ENCODE measurements at regions not wholly inside any gene's neighbourhood (a gene's known extent, or its start where the extent isn't known, plus 50 kb on each side); places are given as distances from the start of the nearest gene placed in this dataset.
"Not testable (repeated sequence)": the region's sequence is repeated elsewhere in the genome, so short reads cannot be mapped to it uniquely, and the experiment has no call there.

DNA sequence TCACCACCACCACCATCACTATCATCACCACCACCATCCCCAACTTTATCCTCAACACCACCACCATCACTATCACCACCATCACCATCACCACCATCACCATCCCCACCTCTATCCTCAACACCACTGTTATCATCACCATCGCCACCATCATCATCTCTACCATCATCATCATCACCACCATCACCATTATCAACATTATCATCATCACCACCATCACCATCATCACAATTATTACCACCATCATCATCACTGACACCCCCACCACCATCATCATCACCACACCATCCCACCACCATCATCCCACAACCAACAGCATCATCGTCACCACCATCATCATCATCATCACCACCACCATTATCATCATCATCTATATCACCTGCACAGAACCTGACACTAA, 188.4 kb upstream of the PWP1 start:
- no peak for DNase-seq (ENCODE audit: low read depth in 3 of 3)

DNA sequence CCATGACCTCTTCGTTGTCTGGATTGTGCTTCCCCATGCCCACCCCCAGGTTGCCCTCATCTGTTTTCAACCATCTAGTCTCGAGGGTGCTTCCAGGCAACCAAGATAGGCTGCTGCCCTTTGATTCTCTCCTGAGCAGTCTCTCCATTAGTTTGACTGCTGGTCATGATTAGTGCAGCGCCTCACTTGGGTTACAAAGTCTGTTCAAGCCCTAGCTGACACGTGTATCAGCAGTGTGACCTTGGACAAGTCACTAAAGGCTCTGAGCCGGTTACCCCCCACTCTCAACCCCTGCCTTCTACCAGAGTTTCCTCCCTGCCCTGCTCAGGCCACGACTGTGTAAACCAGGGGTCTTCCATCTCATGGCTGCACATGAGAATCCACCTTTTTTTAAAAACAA, 185.3 kb upstream of the PWP1 start:
- no peak for DNase-seq (ENCODE audit: low read depth in 3 of 3)

DNA sequence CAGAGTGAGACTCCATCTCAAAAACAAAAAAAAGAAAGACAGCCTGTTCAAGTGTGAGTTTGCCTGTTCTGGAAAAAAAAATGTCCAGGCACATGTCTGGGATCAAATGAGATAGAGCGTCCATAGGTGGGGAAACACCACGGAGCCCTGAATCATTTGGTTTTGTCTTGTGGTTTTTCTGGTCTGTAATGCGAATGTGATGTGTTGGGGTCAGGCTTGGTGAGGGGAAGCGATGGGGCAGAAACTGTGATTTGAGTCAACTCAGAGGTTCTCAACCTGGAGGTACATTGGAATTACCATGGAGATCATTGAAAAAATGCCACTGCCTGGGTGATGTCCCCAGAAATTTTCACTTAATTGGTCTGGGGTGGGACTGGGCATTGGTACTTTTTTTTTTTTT, 183.9 kb upstream of the PWP1 start:
- no peak for DNase-seq (ENCODE audit: low read depth in 3 of 3)

DNA sequence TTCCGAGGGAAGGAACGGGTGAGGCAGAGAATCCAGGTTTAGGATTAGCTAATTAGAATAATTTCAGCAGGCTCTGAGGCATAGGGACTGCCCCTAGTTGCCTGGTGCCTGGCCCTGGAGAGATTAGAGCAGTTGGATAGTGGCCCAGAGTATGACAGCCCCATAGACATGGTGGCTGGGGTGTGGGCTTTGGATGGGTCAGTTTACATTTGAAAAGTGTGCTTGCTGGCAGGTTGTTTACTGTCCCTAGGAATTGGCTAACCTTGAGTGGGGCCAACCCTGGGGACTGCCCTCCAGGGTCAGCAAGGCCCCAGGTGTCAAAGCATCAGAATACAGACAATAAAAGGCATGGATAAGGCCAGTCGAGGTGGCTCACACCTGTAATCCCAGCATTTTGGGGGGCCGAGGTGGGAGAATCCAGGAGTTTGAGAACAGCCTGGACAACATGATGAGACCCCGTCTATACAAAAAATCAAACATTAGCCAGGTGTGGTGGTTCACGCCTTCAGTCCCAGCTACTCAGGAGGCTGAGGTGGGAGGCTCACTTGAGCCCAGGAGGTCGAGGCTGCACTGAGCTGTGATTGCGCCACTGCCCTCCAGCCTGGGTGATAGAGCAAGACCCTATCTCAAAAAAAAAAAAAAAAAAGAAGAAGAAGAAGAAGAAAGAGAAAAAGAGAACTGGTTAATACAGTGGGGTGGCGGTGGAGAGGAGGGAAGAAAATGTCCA, 182.3 kb upstream of the PWP1 start:
- DNase-seq (ENCODE audit: low read depth in 3 of 3): no peak

DNA sequence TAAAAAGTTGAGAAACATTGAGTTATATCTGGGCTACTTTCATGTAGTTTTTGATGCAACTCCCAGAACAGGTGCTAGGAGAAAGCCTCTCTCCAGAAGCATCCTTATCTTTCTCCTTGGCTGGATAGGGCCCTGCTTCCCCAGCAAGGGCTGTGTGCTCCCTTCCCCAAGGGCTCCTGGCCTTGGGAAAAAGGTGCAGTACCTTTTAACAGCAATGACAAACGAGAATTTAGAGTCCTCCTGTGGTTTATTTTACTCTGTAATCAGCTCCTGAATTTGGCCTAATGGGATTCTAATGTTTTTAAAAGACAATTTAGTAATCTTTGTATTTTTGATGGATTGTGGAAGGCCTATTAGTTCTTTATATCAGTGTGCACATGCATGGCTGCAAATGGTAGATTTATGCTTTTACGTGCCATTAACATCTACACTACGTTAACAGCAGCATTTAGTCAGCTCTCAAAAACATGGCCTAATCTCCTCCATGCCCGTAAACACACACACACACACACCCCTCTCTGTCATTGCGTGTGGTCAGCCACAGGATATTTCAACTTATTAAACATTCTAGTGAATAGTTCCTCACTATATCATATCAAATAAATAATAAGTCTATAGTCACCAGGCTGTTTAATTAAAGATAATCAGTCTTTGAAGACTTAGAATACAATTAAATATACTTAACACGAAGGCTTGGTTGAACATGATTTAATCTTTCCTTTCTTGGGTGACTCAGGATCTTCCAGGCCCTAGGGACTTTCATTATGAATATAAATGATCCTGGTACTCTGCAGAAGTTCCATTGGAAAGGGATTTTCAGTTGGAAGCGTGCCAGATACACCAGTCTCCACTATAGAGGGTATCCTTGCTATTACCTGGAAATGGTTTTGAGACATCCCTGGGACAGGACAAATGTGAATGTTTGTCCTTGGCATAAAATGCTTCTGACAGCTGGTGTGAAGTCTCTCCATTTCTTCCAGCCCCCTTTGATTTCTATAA, 181.4 kb upstream of the PWP1 start:
- DNase-seq (ENCODE audit: low read depth in 3 of 3): no peak

DNA sequence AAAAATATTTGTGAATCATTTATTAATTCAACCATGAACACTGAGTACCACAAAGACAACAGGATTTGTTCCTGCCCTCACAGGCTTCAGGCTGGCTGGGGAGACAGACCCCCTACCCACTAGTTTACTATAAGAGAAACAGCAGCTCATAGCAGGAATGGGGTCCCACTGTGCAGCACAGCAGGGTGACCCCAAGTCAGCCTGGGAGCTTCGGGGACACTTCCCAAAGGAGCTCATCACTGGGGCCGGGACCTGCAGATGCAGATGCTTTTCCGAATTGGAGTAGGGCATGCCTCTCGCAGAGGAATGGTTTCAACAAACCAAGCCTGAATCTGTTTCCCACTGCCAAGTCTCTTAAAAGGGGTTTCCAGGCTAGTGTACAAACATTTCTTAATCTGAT, 176.2 kb upstream of the PWP1 start:
- no peak for DNase-seq (ENCODE audit: low read depth in 3 of 3)

DNA sequence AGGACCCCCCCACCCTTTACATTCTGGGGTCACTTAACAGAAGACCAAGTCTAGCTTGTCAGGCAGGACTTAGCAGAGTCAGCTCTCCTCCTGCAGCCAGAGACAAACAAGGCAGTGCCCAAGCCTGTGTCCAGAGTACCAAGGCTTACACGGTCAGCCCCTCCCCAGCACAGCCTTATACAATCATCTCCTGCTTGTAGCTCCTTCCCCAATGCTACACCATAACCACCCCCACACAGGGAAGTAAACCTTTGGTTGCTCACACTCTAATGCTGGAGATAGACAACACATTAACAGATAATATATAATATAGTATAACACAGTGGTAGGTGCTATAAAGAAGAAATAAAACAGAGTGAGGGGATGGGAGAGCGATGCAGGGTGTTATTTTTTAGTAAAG, 175.4 kb upstream of the PWP1 start:
- no peak for DNase-seq (ENCODE audit: low read depth in 3 of 3)

DNA sequence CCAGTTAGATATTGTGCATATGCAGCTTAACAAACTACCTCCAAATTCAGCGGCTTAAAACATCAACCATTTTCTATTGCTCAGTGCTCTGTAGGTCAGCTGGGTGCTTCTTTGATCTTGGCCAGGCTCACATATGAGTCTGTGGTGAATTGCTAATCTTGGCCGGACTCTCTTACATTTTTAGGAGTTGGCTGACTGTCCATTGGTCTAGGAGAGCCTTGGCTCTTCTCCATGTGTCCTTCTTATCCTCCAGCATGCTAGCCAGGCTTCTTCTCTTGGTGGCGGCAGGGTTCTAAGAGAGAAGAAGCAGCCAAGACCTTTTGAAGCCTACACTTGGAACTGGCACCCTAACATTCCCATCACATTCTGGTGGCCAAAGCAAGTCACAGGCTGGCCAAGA, 174.3 kb upstream of the PWP1 start:
- no peak for DNase-seq (ENCODE audit: low read depth in 3 of 3)

DNA sequence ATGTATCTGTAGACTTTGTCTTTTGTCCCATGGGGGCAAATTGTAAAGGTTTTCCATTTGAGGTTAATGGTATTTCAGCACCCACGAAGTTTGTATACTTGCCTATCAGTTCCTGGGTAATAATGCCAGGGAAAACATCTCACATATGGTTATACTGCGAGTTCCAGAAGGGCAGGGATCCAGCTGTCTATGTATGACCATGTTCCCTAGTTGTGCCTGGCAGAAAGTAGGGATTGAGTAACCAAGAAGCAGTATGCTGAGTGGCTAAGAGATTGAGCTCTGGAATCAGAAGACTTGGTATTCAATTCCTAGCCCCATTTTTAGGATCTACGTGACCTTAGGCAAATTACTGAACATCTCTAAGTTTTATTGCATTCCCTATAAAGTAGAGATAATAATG, 173.2 kb upstream of the PWP1 start:
- DNase-seq (ENCODE audit: low read depth in 3 of 3): no peak

DNA sequence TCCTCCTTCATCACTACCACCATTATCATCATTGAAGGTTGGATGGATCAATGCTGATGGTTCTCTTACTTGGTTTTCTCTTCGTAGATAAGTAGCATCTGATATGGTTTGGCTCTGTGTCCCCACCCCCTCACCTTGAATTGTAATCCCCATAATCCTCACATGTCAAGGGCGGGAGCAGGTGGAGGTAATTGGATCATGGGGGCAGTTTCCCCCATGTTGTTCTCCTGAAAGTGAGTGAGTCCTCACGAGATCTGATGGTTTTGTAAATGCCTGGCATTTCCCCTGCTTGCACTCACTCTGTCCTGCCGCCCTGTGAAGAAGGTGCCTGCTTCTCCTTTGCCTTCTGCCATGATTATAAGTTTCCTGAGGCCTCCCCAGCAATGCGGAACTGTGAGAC, 172.4 kb upstream of the PWP1 start:
- no peak for DNase-seq (ENCODE audit: low read depth in 3 of 3)

DNA sequence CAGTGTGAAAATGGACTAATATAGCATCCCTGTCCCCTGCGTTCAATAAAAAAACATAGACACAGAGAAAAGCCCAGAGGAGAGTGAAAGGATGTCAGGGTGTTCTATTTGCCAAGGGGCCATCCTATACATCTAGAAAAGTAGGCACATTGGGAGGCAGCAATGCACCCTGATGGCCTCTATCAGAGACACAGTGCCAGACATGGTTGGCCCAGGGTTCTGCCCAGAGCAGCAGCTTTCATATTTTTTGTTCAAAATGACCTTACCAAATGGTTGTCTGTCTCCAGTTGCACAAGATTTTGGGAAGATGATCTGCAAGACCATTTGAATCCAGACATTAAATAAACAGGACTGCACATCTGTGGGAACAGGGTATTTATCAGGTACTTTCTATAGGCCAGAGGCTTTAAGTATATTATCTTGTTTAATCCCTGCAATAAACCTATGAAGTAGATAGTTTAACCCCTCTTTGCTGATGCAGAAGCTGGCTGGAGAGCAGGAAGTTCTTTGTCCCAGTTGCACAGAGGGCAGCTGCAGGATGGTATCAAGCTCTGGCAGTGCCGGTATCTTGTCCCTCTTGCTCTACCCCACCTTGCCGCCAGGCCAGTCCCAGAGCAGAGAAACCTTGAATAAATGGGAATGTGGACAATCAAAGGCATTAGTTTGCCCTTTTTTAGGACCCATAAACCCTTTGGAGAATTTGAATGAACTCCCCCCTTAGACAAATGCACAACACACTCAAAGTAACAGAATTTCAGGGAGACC, 171.8 kb upstream of the PWP1 start:
- DNase-seq (ENCODE audit: low read depth in 3 of 3): no peak

DNA sequence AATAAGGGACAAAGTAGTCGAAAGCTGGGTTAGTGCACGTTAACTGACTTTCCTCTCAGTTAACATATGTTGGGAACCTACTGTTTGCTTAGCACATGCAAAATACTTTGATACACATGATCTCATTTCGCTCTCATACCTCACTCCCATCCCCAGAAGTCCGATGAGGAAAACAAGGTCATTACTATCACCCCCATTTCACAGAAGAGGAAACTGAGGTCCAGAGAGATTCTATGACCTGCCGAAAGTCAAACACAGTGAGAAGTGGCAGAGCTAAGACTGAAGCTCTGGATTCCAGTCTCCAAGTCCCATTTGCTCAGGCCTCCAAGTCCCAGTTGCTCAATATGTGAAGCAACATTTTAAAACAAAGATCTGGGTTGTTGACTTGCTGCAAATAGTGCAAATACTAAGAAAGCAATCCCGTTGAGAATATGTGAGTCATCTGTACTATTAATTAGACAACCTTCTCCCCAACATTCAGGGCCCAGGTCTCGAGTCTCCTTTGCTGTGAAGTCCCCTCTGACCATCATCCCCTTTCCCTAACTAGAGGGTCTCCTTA, 170.6 kb upstream of the PWP1 start:
- no peak for DNase-seq (ENCODE audit: low read depth in 3 of 3)

DNA sequence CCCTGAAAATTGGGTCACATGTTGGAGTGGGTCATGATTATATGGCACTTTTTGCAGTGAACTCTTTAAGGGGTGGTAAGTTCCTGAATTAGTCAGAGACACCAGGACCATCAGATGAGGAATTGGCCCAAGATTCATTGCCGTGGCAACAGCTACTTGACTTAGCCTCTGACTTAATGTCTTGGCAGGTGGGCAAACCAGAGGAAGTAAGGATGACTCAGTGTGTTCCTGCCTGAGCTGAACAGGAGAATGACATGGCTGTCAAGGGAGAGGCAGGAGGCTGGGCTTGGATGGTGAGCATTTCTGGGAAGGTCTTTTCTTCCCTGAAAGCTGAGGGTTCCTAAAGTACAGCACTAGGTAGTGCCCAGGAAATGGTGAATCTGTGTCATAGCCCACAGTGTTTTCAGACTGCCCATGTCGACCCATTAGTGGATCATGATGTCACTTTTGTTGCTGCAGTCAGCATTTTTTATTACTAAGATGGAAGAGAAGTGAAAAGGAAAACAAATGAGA, 170.1 kb upstream of the PWP1 start:
- peak; percentile 6 to 19 (median 10) for DNase-seq (ENCODE audit: low read depth in 3 of 3)

DNA sequence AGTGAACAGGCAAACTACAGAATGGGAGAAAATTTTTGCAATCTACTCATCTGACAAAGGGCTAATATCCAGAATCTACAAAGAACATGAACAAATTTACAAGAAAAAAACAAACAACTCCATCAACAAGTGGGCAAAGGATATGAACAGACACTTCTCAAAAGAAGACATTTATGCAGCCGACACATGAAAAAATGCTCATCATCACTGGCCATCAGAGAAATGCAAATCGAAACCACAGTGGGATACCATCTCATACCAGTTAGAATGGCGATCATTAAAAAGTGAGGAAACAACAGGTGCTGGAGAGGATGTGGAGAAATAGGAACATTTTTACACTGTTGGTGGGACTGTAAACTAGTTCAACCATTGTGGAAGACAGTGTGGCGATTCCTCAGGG, 167.8 kb upstream of the PWP1 start:
- DNase-seq (ENCODE audit: low read depth in 3 of 3): not testable (repeated sequence)

DNA sequence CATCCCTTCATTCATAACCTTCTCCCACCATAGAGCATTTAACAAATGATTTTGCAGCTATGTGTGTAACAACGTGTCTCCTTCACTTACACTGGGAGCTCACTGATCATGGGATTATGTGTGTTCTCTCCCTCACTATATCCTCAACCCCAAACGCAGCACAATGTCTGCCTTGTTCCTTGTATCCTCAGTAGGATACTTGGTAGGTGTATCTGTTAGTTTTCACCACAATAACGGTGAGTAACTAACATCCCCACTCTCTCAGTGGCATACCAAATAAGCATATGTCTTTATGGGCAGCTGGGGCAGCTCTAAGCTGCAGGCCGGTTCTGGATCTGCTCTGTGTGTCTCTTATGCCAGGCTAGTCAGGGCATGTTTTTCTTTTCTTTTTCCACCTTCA, 166.7 kb upstream of the PWP1 start:
- no peak for DNase-seq (ENCODE audit: low read depth in 3 of 3)

DNA sequence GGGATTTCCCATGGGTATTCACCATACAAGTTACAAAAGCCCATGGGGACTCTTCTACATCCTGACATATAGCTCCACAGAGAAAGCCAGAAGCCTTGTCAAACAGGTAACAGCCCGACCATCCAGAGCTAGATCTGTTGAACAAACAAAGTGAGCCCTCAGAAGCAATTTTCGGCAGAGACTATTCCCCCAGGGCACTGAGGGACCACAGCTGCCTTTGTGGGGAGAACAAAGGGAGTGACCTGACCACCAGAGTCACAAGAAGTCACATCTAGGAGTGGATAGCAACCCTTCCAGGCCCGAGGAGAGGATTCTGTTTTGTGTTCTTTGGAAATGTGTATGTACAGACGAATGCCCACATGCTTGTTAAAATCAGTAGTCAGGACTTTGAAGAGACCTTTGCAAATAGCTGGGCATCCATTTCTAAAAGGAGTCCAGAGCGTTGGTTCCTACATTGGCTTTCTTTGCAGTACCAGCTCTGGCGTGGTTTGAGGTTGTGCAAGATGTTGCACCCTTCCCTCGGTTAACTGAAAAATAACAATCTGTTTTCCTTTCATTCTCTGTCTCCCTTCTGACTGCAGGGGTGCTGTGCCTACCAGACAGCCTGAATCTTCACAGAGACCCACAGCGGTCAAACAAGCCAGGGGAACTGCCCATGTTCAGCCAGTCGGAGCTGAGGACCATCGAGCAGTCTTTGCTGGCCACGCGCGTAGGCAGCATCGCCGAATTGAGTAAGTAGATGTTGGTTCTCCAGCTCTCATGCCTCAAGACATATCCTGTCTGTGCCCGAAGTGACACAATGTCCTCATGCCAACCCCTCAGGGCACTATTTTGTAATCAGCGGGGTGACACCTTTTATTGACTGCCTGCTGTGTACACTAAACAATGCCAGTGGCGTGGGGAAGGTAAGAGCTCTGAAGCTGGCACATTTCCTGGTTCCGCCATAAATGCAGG, 165.4 kb upstream of the PWP1 start:
- DNase-seq (ENCODE audit: low read depth in 3 of 3): no peak

DNA sequence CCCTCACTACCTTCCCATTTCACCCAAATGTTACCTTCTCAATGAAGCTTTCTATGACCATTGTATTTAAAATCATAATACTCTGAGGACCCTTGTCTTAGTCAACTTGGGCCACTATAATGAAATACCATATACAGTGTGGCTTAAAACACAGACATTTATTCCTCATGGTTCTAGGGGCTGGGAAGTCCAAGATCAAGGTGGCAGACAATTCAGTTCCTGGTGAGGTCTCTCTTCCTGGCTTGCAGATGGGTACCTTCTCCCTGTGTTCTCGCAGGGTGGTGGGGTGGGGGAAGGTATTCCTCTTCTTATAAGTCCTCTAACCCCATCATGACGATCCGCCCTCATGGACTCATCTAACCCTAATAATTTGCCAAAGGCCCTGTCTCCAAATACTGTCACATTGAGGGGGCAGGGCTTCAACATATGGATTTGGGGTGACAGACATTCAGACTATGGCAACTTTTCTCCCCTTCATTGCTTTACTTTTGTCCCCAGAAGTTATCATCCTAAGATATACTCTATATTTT, 163.7 kb upstream of the PWP1 start:
- no peak for DNase-seq (ENCODE audit: low read depth in 3 of 3)

DNA sequence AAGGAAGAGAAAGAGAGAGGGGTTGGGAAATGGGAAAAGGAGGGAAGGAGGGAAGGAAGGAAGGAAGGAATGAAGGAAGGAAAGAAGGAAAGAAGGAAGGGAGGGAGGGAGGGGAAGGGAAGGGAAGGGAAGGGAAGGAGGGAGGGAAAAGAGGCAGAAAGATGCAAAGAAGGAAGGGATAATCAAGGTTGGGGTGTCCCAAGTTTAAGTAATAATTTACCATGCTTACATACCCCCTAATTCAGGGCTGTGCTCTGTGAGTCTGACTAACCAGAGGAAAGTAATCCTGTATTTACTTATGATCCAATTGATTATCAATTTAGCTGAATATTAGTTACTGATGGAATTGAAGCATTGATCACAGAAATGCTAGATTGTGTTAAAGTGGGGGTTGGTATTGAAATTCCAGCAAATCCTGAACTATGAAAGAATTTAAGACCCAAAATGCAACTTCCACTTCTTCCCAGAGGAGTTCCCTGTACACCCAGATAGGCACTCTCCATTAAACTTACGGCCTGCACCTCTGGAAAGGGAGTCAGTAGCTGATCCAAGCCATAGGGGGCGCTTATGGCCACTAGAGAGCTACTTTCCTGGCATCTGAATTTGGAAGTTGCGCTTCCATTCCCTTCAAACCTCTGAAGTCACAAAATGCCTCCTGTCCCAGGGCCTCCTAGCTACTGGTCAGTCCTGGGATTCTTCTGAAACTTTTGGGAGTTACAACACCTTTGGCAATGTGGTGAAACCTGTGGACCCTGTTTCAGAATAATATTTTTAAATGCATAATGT, 162.7 kb upstream of the PWP1 start:
- DNase-seq (ENCODE audit: low read depth in 3 of 3): no peak

DNA sequence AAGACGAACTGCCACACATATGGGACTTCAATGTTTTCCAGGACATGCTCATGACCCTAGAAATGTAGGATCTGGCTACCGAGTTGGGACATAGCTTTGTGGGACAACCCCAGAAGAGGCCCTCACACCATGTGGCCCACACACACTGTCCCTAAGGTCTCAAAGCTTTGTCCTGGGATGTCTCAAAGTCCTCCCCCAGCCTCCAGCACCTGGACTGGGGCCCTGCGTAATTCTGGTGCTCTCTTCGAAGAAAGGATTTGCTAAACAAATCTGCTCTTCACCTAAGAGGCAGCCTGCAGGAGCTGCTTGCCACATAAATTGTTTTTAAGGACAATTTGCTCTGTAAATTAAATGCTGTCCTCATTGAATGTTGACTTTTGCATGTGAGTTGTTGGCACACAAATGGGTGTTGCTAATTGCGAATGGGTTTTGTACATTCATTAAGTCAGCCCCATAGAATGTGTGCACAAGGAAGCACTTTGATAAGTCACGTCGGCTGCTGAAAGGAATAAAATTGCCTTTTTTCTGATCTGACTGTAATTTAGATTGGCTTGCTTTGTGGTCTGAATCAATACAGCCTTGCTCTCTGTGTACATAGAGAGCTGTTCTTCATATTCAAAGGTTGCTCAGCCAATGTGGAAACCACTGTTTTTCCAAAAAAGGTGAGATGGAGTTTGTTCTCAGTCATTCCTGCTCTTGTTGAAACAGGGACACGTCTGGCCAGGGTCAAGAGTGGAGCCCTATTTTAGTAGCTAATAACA, 161.6 kb upstream of the PWP1 start:
- DNase-seq (ENCODE audit: low read depth in 3 of 3): no peak

All from stimulated activated CD4-positive, alpha-beta T cell treated with anti-CD3 and anti-CD28 coated beads, TNF-alpha, amount 100 ng/mL, for 48 hours (primary cell).